ENCODE measurements at regions not wholly inside any gene's neighbourhood (a gene's known extent, or its start where the extent isn't known, plus 50 kb on each side); places are given as distances from the start of the nearest gene placed in this dataset.

GRCh38 chr3:158918451-158918850, 116.6 kb downstream of the MFSD1 start:
- no peaks in the 10 kb centered on the region for H3K9me3 ChIP-seq (ENCODE audit: control insufficient read depth, low read depth, low read length)
- DNase-seq (ENCODE audit: low read depth, low spot score) (no peak), FAIRE-seq (no peak)
- no peaks in the 10 kb centered on the region for H3K36me3 ChIP-seq (ENCODE audit: control insufficient read depth in 2 of 2, extremely low read depth in 1 of 2, insufficient read depth in 2 of 2, low read length in 2 of 2)
- H3K9me1 ChIP-seq (ENCODE audit: control insufficient read depth, extremely low read depth, insufficient read depth, low read length), result no peaks in the 10 kb centered on the region
- H3K27ac ChIP-seq (ENCODE audit: control insufficient read depth, insufficient read depth, low read length), result no peak overlapping the region
- H3K9ac ChIP-seq (ENCODE audit: control insufficient read depth, extremely low read depth, insufficient read depth, low read length), result no peak overlapping the region
- TF ChIP-seq CTCF (optimal IDR thresholded peaks at IDR 0.05 in 1 of 3, IDR thresholded peaks at IDR 0.05 in 1 of 3, conservative IDR thresholded peaks at IDR 0.05 in 1 of 3; ENCODE audit: extremely low read depth in 1 of 3, insufficient read depth in 2 of 3, low read length in 3 of 3) (no peak), EZH2 (IDR thresholded peaks at IDR 0.05; ENCODE audit: low read length) (no peak)
- no peaks in the 10 kb centered on the region for H4K20me1 ChIP-seq (ENCODE audit: control insufficient read depth, extremely low read depth, insufficient read depth, low read length)
- dilution Hi-C loops (cut with MboI; ENCODE audit: extremely low pct_ligation_motif_present, low sequenced_read_pairs), result no loop called here
- H3K4me2 ChIP-seq (ENCODE audit: control insufficient read depth, extremely low read depth, insufficient read depth, low read depth, low read length), result no peak overlapping the region
- H3K4me1 ChIP-seq (ENCODE audit: control insufficient read depth, extremely low read depth, insufficient read depth, low read length), result no peaks in the 10 kb centered on the region
- H3K79me2 ChIP-seq (ENCODE audit: control insufficient read depth, insufficient read depth, low read length), result no peaks in the 10 kb centered on the region
- no peaks in the 10 kb centered on the region for H3K27me3 ChIP-seq (ENCODE audit: control insufficient read depth, extremely low read depth, insufficient read depth, low read length)
- no peak overlapping the region for H2AFZ ChIP-seq (ENCODE audit: control insufficient read depth, low read length)
- no peak overlapping the region for H3K4me3 ChIP-seq (ENCODE audit: control insufficient read depth in 2 of 3, extremely low read depth in 1 of 3, insufficient read depth in 2 of 3, low read depth in 1 of 3, low read length in 3 of 3)

DNA sequence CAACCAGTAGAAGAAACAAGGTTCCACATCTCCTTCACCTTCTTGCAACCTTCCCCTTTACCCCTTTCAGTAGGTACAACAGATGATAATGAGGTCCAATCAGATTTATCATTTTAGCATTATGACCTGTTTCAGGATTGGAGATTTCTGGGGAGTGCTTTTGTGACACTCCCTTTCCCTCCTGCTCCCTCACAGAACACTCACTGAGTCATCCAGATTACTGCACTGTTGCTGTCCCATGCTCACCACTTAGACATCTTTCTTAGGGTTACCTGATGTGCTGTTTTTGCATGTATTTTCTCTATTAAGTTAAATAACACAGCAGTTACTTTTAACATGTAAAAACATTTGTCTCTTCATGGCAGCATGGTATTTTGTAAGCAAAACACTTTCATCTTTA, 118.5 kb downstream of the MFSD1 start:
- Histone ChIP-seq H3K9me1 (ENCODE audit: control insufficient read depth, extremely low read depth, insufficient read depth, low read length) (no peaks in the 10 kb centered on the region), H3K79me2 (ENCODE audit: control insufficient read depth, insufficient read depth, low read length) (no peaks in the 10 kb centered on the region), H3K4me2 (ENCODE audit: control insufficient read depth, extremely low read depth, insufficient read depth, low read depth, low read length) (no peak overlapping the region), H3K4me1 (ENCODE audit: control insufficient read depth, extremely low read depth, insufficient read depth, low read length) (no peaks in the 10 kb centered on the region), H3K4me3 (ENCODE audit: control insufficient read depth in 2 of 3, extremely low read depth in 1 of 3, insufficient read depth in 2 of 3, low read depth in 1 of 3, low read length in 3 of 3) (no peak overlapping the region), H2AFZ (ENCODE audit: control insufficient read depth, low read length) (no peak overlapping the region), H3K27me3 (ENCODE audit: control insufficient read depth, extremely low read depth, insufficient read depth, low read length) (no peaks in the 10 kb centered on the region), H3K36me3 (ENCODE audit: control insufficient read depth in 2 of 2, extremely low read depth in 1 of 2, insufficient read depth in 2 of 2, low read length in 2 of 2) (no peaks in the 10 kb centered on the region), H3K9me3 (ENCODE audit: control insufficient read depth, low read depth, low read length) (no peaks in the 10 kb centered on the region), H4K20me1 (ENCODE audit: control insufficient read depth, extremely low read depth, insufficient read depth, low read length) (no peaks in the 10 kb centered on the region), H3K27ac (ENCODE audit: control insufficient read depth, insufficient read depth, low read length) (no peak overlapping the region), H3K9ac (ENCODE audit: control insufficient read depth, extremely low read depth, insufficient read depth, low read length) (no peak overlapping the region)
- dilution Hi-C loops (cut with MboI; ENCODE audit: extremely low pct_ligation_motif_present, low sequenced_read_pairs), result no loop called here
- DNase-seq (ENCODE audit: low read depth, low spot score) (no peak), FAIRE-seq (no peak)
- no peak for TF ChIP-seq EZH2 (IDR thresholded peaks at IDR 0.05; ENCODE audit: low read length)
- no peak for TF ChIP-seq CTCF (optimal IDR thresholded peaks at IDR 0.05 in 1 of 3, IDR thresholded peaks at IDR 0.05 in 1 of 3, conservative IDR thresholded peaks at IDR 0.05 in 1 of 3; ENCODE audit: extremely low read depth in 1 of 3, insufficient read depth in 2 of 3, low read length in 3 of 3)
